WI38 (cell line): ENCODE measurements at regions not wholly inside any gene's neighbourhood (a gene's known extent, or its start where the extent isn't known, plus 50 kb on each side); places are given as distances from the start of the nearest gene placed in this dataset.

Experiments used
- H3K4me3 ChIP-seq: 2 replicates; pipeline ENCODE4 v1.5.1; 2011; ENCODE audit warnings: low read depth, mild to moderate bottlenecking, control low read depth, low read length
- CTCF ChIP-seq: IDR thresholded peaks from 2 replicates; pipeline ENCODE4 v1.5.1; 2012; ENCODE audit warnings: low read depth, mild to moderate bottlenecking, control low read depth, low read length

- no peak overlapping the region for H3K4me3 ChIP-seq
- TF ChIP-seq CTCF, result no peak
Observed at GRCh38 chr17:71320009-71320796, 800.6 kb upstream of the SOX9 start.

GRCh38 chr17:71325117-71325516 is 795.7 kb upstream of the SOX9 start:
- no peak overlapping the region for H3K4me3 ChIP-seq
- no peak for TF ChIP-seq CTCF

- TF ChIP-seq CTCF, result no peak
- no peak overlapping the region for H3K4me3 ChIP-seq
Observed at GRCh38 chr17:71325886-71326285, 794.9 kb upstream of the SOX9 start.

GRCh38 chr17:71327376-71328059 is 793.3 kb upstream of the SOX9 start:
- TF ChIP-seq CTCF, result no peak
- H3K4me3 ChIP-seq, result no peak overlapping the region

GRCh38 chr17:71329310-71330098 is 791.3 kb upstream of the SOX9 start:
- H3K4me3 ChIP-seq, result no peak overlapping the region
- TF ChIP-seq CTCF, result no peak

GRCh38 chr17:71330099-71330375 is 790.8 kb upstream of the SOX9 start:
- TF ChIP-seq CTCF, result no peak
- no peak overlapping the region for H3K4me3 ChIP-seq
